GM12878 (cell line): ENCODE measurements at regions not wholly inside any gene's neighbourhood (a gene's known extent, or its start where the extent isn't known, plus 50 kb on each side); places are given as distances from the start of the nearest gene placed in this dataset.

Experiments used
- ATAC-seq: fragments of 200-7000 bp; cut with Tn5 transposase; 3 replicates; pipeline ENCODE4 v1.9.1; 2020; ENCODE audit warnings: mild to moderate bottlenecking, moderate library complexity
- BruUV-seq: library from RNA; stranded (reverse); fragments of 400-500 nt; replicated peaks from 2 replicates; lab custom pipeline; 2021; lab: Mats Ljungman, UMichigan
- CTCF ChIA-PET: fragments of 300-600 bp; sonication (Branson Sonifier 250); formaldehyde crosslinking; extraction: SDS; loops from one replicate; lab custom pipeline; 2021; ENCODE audit warnings: inconsistent platforms; lab: Yijun Ruan, JAX
- POLR2A ChIA-PET: fragments of 350-600 bp; formaldehyde crosslinking; extraction: SDS; loops from one replicate; lab custom pipeline; 2021; ENCODE audit warnings: inconsistent platforms; lab: Charles Lee
- RAD21 ChIA-PET: fragments of 300-600 bp; sonication (Branson Sonifier 250); formaldehyde crosslinking; loops from one replicate; lab custom pipeline; 2023; ENCODE audit warnings: antibody characterized with exemption; ENCODE audit not compliant: unreplicated experiment; lab: Charles Lee
- SMC1A ChIA-PET: fragments of 300-600 bp; sonication (Branson Sonifier 250); formaldehyde crosslinking; loops from one replicate; lab custom pipeline; 2023; ENCODE audit not compliant: unreplicated experiment, uncharacterized antibody; lab: Charles Lee
- DNase-seq: peaks from one replicate; pipeline ENCODE4 v3.0.0-alpha.2; 2011; ENCODE audit warnings: low read depth, low spot score
- FAIRE-seq: peaks from 3 replicates; lab custom pipeline; 2011; peaks lifted over from hg19 to GRCh38; lab: Jason Lieb, UNC
- H2AFZ ChIP-seq: 2 replicates; pipeline ENCODE4 v1.6.0; 2011; ENCODE audit warnings: low read depth, low read length, control low read depth; ENCODE audit not compliant: control insufficient read depth
- H3K27ac ChIP-seq: 2 replicates; pipeline ENCODE4 v1.5.1; 2011; ENCODE audit warnings: control low read depth; ENCODE audit not compliant: control insufficient read depth, insufficient read depth
- H3K27me3 ChIP-seq, 2 experiments: replicated peaks in 1 of 2; 2 replicates each; pipeline versions ENCODE4 v1.6.0 to v1.6.1; 2011; ENCODE audit warnings: low read length in 1 of 2; ENCODE audit not compliant: control insufficient read depth in 2 of 2, insufficient read depth in 2 of 2
- H3K36me3 ChIP-seq, 2 experiments: 2 replicates each; pipeline ENCODE4 v1.5.1; 2011; ENCODE audit warnings: low read length in 1 of 2; ENCODE audit not compliant: control insufficient read depth in 2 of 2, insufficient read depth in 2 of 2
- H3K4me1 ChIP-seq: 2 replicates; pipeline ENCODE4 v1.6.1; 2011; ENCODE audit warnings: mild to moderate bottlenecking, low read length, moderate library complexity, mixed read lengths; ENCODE audit not compliant: control insufficient read depth, insufficient read depth
- H3K4me2 ChIP-seq: 2 replicates; pipeline ENCODE4 v1.6.0; 2011; ENCODE audit warnings: control low read depth; ENCODE audit not compliant: control insufficient read depth, insufficient read depth
- H3K4me3 ChIP-seq: fragments of 200-600 bp; sonication (generic); 2 replicates; pipeline ENCODE4 v1.5.1; 2016
- H3K79me2 ChIP-seq: 2 replicates; pipeline ENCODE4 v1.6.0; 2011; ENCODE audit warnings: low read length; ENCODE audit not compliant: control insufficient read depth, insufficient read depth
- H3K9ac ChIP-seq: 2 replicates; pipeline ENCODE4 v1.8.0; 2011; ENCODE audit warnings: low read length, control low read depth, mixed read lengths; ENCODE audit not compliant: control insufficient read depth, insufficient read depth
- H3K9me3 ChIP-seq: replicated peaks from 3 replicates; pipeline ENCODE4 v1.5.1; 2011; ENCODE audit warnings: mild to moderate bottlenecking, low read length; ENCODE audit not compliant: control insufficient read depth, insufficient read depth
- H4K20me1 ChIP-seq: 2 replicates; pipeline ENCODE4 v1.6.0; 2011; ENCODE audit not compliant: control insufficient read depth, insufficient read depth
- BACH1 ChIP-seq: fragments of 450-650 bp; IDR thresholded peaks from 2 replicates; pipeline ENCODE4 v1.6.1; 2017; ENCODE audit warnings: mild to moderate bottlenecking, borderline replicate concordance
- CREM ChIP-seq: IDR thresholded peaks from 2 replicates; pipeline ENCODE4 v1.6.1; 2014; ENCODE audit warnings: antibody characterized with exemption, low read depth
- ESRRA ChIP-seq: IDR thresholded peaks from 2 replicates; pipeline ENCODE4 v1.6.1; 2012; ENCODE audit warnings: mild to moderate bottlenecking, low read length, improper control_type of control experiment
- MTA3 ChIP-seq: IDR thresholded peaks from 2 replicates; pipeline ENCODE4 v1.6.1; 2012; ENCODE audit warnings: low read length, inconsistent platforms, borderline replicate concordance
- NFYB ChIP-seq: IDR thresholded peaks from 2 replicates; pipeline ENCODE4 v1.6.1; 2011; ENCODE audit warnings: low read depth, mild to moderate bottlenecking, low read length, improper control_type of control experiment, moderate library complexity; ENCODE audit not compliant: insufficient read depth
- NR2F1 ChIP-seq: fragments of 450-650 bp; conservative IDR thresholded peaks from 2 replicates; pipeline ENCODE4 v1.6.1; 2017; ENCODE audit warnings: mild to moderate bottlenecking
- POLR2A ChIP-seq: IDR thresholded peaks from 2 replicates; pipeline ENCODE4 v1.6.1; 2011; ENCODE audit warnings: low read depth, mild to moderate bottlenecking, low read length
- RAD51 ChIP-seq: fragments of 450-650 bp; IDR thresholded peaks from 2 replicates; pipeline ENCODE4 v1.6.1; 2016; ENCODE audit warnings: moderate library complexity, mild to moderate bottlenecking, inconsistent platforms
- SREBF2 ChIP-seq: IDR thresholded peaks from 2 replicates; pipeline ENCODE4 v1.6.1; 2012; ENCODE audit warnings: mild to moderate bottlenecking, low read length
- TBL1XR1 ChIP-seq: IDR thresholded peaks from 2 replicates; pipeline ENCODE4 v1.6.1; 2012; ENCODE audit warnings: low read depth, low read length, improper control_type of control experiment
- ZNF24 ChIP-seq: fragments of 450-650 bp; IDR thresholded peaks from 2 replicates; pipeline ENCODE4 v1.6.1; 2017; ENCODE audit warnings: antibody characterized with exemption, mild to moderate bottlenecking
- WGBS: methylation state at CpG from one replicate; pipeline ENCODE4 v1.1.6; 2016; ENCODE audit warnings: low lambda C conversion rate; ENCODE audit not compliant: insufficient replicate concordance, insufficient coverage; ENCODE audit errors: missing lambda C conversion rate; 5-methylcytosine and 5-hydroxymethylcytosine counted together
- in situ Hi-C: fragments of 300-500 bp; cut with MboI; formaldehyde crosslinking; loops from 9 replicates; pipeline ENCODE4 v1.14.3; 2018; ENCODE audit warnings: mixed read lengths
- intact Hi-C: fragments of 100-400 bp; cut with micrococcal nuclease; formaldehyde crosslinking; loops from one replicate; pipeline ENCODE4 v1.14.2; 2022; ENCODE audit not compliant: unreplicated experiment
- TF ChIP-seq, protein P1 (sequence below): fragments of 450-650 bp; IDR thresholded peaks from 2 replicates; pipeline ENCODE4 v1.6.1; 2018; ENCODE audit warnings: mild to moderate bottlenecking, low read depth, moderate library complexity; ENCODE audit not compliant: partially characterized antibody

DNA sequence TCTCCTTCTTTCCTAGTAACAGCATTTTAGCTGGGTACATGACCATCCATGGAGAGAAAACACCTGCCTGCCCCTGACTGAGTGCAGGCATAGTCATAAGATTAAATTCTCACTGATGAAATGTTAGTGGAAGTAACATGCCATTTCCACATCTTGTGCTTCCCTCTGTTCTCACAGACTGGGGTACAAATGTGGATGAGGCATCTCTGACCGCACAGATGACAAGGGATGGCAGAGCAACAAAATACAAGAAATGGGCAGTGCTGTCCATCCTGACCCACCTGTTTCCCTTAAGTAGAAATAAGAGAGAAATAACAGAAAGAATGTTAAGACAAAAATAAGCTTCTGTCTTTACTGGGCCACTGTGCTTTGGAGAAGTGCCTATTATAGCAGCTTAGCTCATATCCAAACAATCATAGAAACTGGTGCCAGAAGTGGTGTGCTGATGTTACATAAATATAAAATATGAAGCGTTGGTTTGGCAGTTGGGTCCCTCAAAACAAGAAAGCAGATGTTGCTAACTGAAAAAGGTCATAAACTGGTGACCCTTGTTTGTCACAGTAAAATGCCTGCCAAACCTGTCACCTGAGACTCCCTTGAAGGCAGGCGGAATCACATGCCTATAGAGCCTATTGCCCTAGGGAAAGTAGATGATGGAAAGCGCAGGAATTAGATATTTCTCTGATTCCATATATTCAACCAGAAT lies 72.4 kb upstream of the CCDC150 start:
- H3K9ac ChIP-seq, result no peak overlapping the region
- ATAC-seq, result no peak
- no peak overlapping the region for H3K4me3 ChIP-seq
- in situ Hi-C loops, result no loop called here
- no peak for FAIRE-seq
- no peaks in the 10 kb centered on the region for H3K9me3 ChIP-seq
- no peaks in the 10 kb centered on the region for H3K36me3 ChIP-seq
- H3K79me2 ChIP-seq, result no peaks in the 10 kb centered on the region
- WGBS, result 14% methylated on average over 4 of the region's 4 CpGs
- no peak overlapping the region for H3K27ac ChIP-seq
- H3K4me1 ChIP-seq, result no peaks in the 10 kb centered on the region
- H2AFZ ChIP-seq, result no peak overlapping the region
- ChIA-PET SMC1A (no interaction called here), CTCF (interaction anchor here (0.9 kb wide), 1 partner anchor 114 kb away, joined by 3 read pairs; no protein-coding TSS in a partner anchor), POLR2A (no interaction called here), RAD21 (no interaction called here)
- no TSS peak for BruUV-seq
- no peak for TF ChIP-seq NR2F1
- TF ChIP-seq POLR2A, result no peak
- TF ChIP-seq ESRRA, result no peak
- no peak for TF ChIP-seq MTA3
- no peak for TF ChIP-seq TBL1XR1
- no peak for TF ChIP-seq SREBF2
- TF ChIP-seq, protein P1, sequence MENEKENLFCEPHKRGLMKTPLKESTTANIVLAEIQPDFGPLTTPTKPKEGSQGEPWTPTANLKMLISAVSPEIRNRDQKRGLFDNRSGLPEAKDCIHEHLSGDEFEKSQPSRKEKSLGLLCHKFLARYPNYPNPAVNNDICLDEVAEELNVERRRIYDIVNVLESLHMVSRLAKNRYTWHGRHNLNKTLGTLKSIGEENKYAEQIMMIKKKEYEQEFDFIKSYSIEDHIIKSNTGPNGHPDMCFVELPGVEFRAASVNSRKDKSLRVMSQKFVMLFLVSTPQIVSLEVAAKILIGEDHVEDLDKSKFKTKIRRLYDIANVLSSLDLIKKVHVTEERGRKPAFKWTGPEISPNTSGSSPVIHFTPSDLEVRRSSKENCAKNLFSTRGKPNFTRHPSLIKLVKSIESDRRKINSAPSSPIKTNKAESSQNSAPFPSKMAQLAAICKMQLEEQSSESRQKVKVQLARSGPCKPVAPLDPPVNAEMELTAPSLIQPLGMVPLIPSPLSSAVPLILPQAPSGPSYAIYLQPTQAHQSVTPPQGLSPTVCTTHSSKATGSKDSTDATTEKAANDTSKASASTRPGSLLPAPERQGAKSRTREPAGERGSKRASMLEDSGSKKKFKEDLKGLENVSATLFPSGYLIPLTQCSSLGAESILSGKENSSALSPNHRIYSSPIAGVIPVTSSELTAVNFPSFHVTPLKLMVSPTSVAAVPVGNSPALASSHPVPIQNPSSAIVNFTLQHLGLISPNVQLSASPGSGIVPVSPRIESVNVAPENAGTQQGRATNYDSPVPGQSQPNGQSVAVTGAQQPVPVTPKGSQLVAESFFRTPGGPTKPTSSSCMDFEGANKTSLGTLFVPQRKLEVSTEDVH, result no peak
- no peak for TF ChIP-seq ZNF24
- TF ChIP-seq CREM, result no peak
- TF ChIP-seq BACH1, result no peak
- no peak for TF ChIP-seq RAD51
- TF ChIP-seq NFYB, result no peak
- no peaks in the 10 kb centered on the region for H4K20me1 ChIP-seq
- intact Hi-C loops, result no loop called here
- H3K4me2 ChIP-seq, result no peak overlapping the region
- no peak for DNase-seq
- no peaks in the 10 kb centered on the region for H3K27me3 ChIP-seq
